GM10266 (cell line): ENCODE measurements at regions not wholly inside any gene's neighbourhood (a gene's known extent, or its start where the extent isn't known, plus 50 kb on each side); places are given as distances from the start of the nearest gene placed in this dataset.

Source experiments
- DNase-seq: peaks from one replicate; pipeline ENCODE4 v3.0.0; 2012; ENCODE audit errors: extremely low spot score
- CTCF ChIP-seq: IDR thresholded peaks from 2 replicates; pipeline ENCODE4 v1.5.1; 2012; ENCODE audit warnings: mild to moderate bottlenecking, low read depth; ENCODE audit not compliant: control insufficient read depth, insufficient read depth; ENCODE audit errors: missing control alignments

- no peak for DNase-seq
- no peak for TF ChIP-seq CTCF
Observed at GRCh38 chr6:22621701-22622100, 52.3 kb downstream of the HDGFL1 start.

GRCh38 chr6:22622351-22622750 is 53.0 kb downstream of the HDGFL1 start:
- TF ChIP-seq CTCF, result no peak
- DNase-seq, result no peak

- no peak for TF ChIP-seq CTCF
- no peak for DNase-seq
Observed at GRCh38 chr6:22622813-22623212, 53.4 kb downstream of the HDGFL1 start.

GRCh38 chr6:22627644-22628043 is 58.3 kb downstream of the HDGFL1 start:
- TF ChIP-seq CTCF, result no peak
- no peak for DNase-seq

- TF ChIP-seq CTCF, result no peak
- no peak for DNase-seq
Observed at GRCh38 chr6:22631091-22631490, 61.7 kb downstream of the HDGFL1 start.

GRCh38 chr6:22632581-22633145 is 63.3 kb downstream of the HDGFL1 start:
- TF ChIP-seq CTCF, result no peak
- DNase-seq, result no peak

- DNase-seq, result no peak
- TF ChIP-seq CTCF, result no peak
Observed at GRCh38 chr6:22636452-22636851, 67.1 kb downstream of the HDGFL1 start.
